K562 (cell line): ENCODE measurements at regions not wholly inside any gene's neighbourhood (a gene's known extent, or its start where the extent isn't known, plus 50 kb on each side); places are given as distances from the start of the nearest gene placed in this dataset.

Experiments used
- GABPB1 ChIP-seq: sonication (generic); formaldehyde crosslinking; IDR thresholded peaks from 2 replicates; pipeline ENCODE4 v1.8.0; 2022; ENCODE audit warnings: mild to moderate bottlenecking, missing genetic modification reagents
- NFATC3 ChIP-seq: fragments of 450-650 bp; IDR thresholded peaks from 2 replicates; pipeline ENCODE4 v1.6.1; 2017; ENCODE audit warnings: mild to moderate bottlenecking
- ZFP1 ChIP-seq: fragments of 450-650 bp; formaldehyde crosslinking; IDR thresholded peaks from 2 replicates; pipeline ENCODE4 v1.4.0; 2020; ENCODE audit warnings: mild to moderate bottlenecking, mixed read lengths
- ZNF133 ChIP-seq: fragments of 250-450 bp; sonication (Bioruptor Pico); IDR thresholded peaks from 2 replicates; pipeline ENCODE4 v1.4.0; 2020; ENCODE audit warnings: mild to moderate bottlenecking
- TF ChIP-seq, protein P1 (sequence below), 3 experiments: IDR thresholded peaks in 2 of 3; conservative IDR thresholded peaks in 1 of 3; 2 replicates each; pipeline ENCODE4 v1.5.1; 2011 to 2012; ENCODE audit warnings: low read length in 3 of 3, mild to moderate bottlenecking in 3 of 3, control low read depth in 2 of 3, improper control_type of control experiment in 1 of 3, inconsistent platforms in 1 of 3, low read depth in 1 of 3, mixed read lengths in 1 of 3, moderate library complexity in 1 of 3; ENCODE audit not compliant: insufficient read depth in 2 of 3

DNA sequence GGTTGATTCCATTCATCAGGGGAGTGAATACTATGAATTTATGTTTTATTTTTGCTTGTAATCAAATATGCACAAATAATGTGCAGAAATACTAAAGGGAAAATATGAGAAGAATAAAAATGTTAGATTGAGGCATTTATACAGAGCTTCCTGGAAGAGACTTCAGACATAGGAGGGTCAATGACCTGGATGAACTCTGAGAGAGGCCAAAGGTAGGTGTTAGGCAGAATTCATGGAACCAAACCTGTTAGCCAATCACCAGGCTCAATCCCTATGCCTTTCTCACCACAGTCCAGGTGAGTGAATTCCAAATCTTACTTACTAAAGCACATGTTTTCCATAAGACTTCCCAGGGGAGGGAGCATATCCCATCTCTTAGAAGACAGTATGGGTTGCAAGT is 130.4 kb upstream of the NTF3 start:
- TF ChIP-seq ZNF133 (CRISPR knock-in tag) (no peak), NFATC3 (no peak), GABPB1 (CRISPR knock-in tag) (no peak), ZFP1 (CRISPR knock-in tag) (no peak)
- TF ChIP-seq, protein P1, sequence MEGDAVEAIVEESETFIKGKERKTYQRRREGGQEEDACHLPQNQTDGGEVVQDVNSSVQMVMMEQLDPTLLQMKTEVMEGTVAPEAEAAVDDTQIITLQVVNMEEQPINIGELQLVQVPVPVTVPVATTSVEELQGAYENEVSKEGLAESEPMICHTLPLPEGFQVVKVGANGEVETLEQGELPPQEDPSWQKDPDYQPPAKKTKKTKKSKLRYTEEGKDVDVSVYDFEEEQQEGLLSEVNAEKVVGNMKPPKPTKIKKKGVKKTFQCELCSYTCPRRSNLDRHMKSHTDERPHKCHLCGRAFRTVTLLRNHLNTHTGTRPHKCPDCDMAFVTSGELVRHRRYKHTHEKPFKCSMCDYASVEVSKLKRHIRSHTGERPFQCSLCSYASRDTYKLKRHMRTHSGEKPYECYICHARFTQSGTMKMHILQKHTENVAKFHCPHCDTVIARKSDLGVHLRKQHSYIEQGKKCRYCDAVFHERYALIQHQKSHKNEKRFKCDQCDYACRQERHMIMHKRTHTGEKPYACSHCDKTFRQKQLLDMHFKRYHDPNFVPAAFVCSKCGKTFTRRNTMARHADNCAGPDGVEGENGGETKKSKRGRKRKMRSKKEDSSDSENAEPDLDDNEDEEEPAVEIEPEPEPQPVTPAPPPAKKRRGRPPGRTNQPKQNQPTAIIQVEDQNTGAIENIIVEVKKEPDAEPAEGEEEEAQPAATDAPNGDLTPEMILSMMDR (IDR thresholded peaks at IDR 0.05 in 2 of 3, conservative IDR thresholded peaks at IDR 0.05 in 1 of 3; ENCODE audit: insufficient read depth in 2 of 3, low read depth in 1 of 3, low read length in 3 of 3): no peak
